ENCODE measurements at regions not wholly inside any gene's neighbourhood (a gene's known extent, or its start where the extent isn't known, plus 50 kb on each side); places are given as distances from the start of the nearest gene placed in this dataset.

DNA sequence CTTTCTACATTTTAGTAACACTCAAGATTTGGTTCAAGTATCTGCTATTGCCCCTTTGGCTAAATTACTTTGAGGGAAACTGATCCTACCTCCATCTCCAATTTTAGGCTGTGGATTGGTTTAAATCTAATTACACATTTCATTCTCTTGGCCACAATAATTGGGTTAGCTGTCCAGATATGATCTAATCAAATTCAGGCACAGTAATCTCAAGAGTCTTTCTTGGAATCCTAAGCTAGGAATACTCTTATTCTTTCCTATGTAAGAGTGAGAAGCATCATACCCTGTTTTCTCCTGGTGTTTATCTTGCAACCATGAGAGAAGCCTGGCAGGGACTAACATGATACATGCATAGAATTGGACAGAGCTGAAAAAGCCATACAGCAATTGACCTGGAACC, 300.4 kb upstream of the MARCKS start:
- Histone ChIP-seq H3K4me2 (no peak overlapping the region), H3K4me3 (no peak overlapping the region), H3K27ac (no peak overlapping the region), H3K9me3 (no peaks in the 10 kb centered on the region), H3K4me1 (peaks cover 14% of the 10 kb centered on the region; the same call in 2 of the 3 replicates)
- ATAC-seq (no peak), DNase-seq (ENCODE audit: low read depth in 1 of 2, low spot score in 1 of 2) (no peak), FAIRE-seq (no peak)
- TF ChIP-seq CBX8 (IDR thresholded peaks at IDR 0.05) = no peak
- TF ChIP-seq RNF2 (IDR thresholded peaks at IDR 0.05; ENCODE audit: borderline replicate concordance, low read depth) = no peak
- TF ChIP-seq MYC (IDR thresholded peaks at IDR 0.05; ENCODE audit: borderline replicate concordance, low read length) = no peak
- no peak for TF ChIP-seq ESRRA (IDR thresholded peaks at IDR 0.05; ENCODE audit: borderline replicate concordance, low read length)
- no peak for TF ChIP-seq FOXS1 (CRISPR knock-in tag; IDR thresholded peaks at IDR 0.05)
- no peak for TF ChIP-seq CBX2 (IDR thresholded peaks at IDR 0.05; ENCODE audit: borderline replicate concordance, low read depth)
- TF ChIP-seq RAD21 (conservative IDR thresholded peaks at IDR 0.05 in 1 of 2, IDR thresholded peaks at IDR 0.05 in 1 of 2) = no peak
- no peak for TF ChIP-seq MAFK (IDR thresholded peaks at IDR 0.05; ENCODE audit: partially characterized antibody)
- TF ChIP-seq MAZ (IDR thresholded peaks at IDR 0.05; ENCODE audit: borderline replicate concordance, low read depth, low read length) = no peak
- no peak for TF ChIP-seq HOXA7 (CRISPR knock-in tag; IDR thresholded peaks at IDR 0.05)
- TF ChIP-seq NR3C1 (IDR thresholded peaks at IDR 0.05) = no peak
- no peak for TF ChIP-seq JUNB (IDR thresholded peaks at IDR 0.05)
- TF ChIP-seq PHF8 (IDR thresholded peaks at IDR 0.05; ENCODE audit: borderline replicate concordance, low read depth) = no peak
- TF ChIP-seq ZC3H11A (IDR thresholded peaks at IDR 0.05) = no peak
- no peak for TF ChIP-seq JUN (IDR thresholded peaks at IDR 0.05)
- CTCF ChIA-PET = no interaction called here
- POLR2A ChIA-PET = no interaction called here

GRCh38 chr6:113558431-113558830, 298.7 kb upstream of the MARCKS start:
- ChIA-PET POLR2A (no interaction called here), CTCF (interaction anchor here (0.6 to 1.2 kb wide), 2 partner anchors 40 to 210 kb away, joined by 3 read pairs; no protein-coding TSS in a partner anchor)
- ATAC-seq (no peak), FAIRE-seq (no peak), DNase-seq (ENCODE audit: low read depth in 1 of 2, low spot score in 1 of 2) (no peak)
- Histone ChIP-seq H3K4me1 (peaks cover 14% of the 10 kb centered on the region; the same call in 2 of the 3 replicates), H3K27ac (no peak overlapping the region), H3K4me3 (no peak overlapping the region), H3K9me3 (no peaks in the 10 kb centered on the region), H3K4me2 (no peak overlapping the region)
- TF ChIP-seq HDAC2 (IDR thresholded peaks at IDR 0.05) (no peak), RARB (CRISPR knock-in tag; IDR thresholded peaks at IDR 0.05) (no peak), HES2 (IDR thresholded peaks at IDR 0.05) (no peak), ATOH8 (CRISPR knock-in tag; IDR thresholded peaks at IDR 0.05; ENCODE audit: low read depth) (no peak), REST (IDR thresholded peaks at IDR 0.05) (no peak), JUNB (IDR thresholded peaks at IDR 0.05) (no peak), MYC (IDR thresholded peaks at IDR 0.05; ENCODE audit: borderline replicate concordance, low read length) (no peak), KDM5A (IDR thresholded peaks at IDR 0.05) (no peak), NFE2L2 (conservative IDR thresholded peaks at IDR 0.05; ENCODE audit: low read length) (no peak), NR3C1 (IDR thresholded peaks at IDR 0.05) (no peak), FOXS1 (CRISPR knock-in tag; IDR thresholded peaks at IDR 0.05) (no peak), PBX3 (IDR thresholded peaks at IDR 0.05) (no peak)

Data from A549 (cell line).